ENCODE measurements at regions not wholly inside any gene's neighbourhood (a gene's known extent, or its start where the extent isn't known, plus 50 kb on each side); places are given as distances from the start of the nearest gene placed in this dataset.

DNA sequence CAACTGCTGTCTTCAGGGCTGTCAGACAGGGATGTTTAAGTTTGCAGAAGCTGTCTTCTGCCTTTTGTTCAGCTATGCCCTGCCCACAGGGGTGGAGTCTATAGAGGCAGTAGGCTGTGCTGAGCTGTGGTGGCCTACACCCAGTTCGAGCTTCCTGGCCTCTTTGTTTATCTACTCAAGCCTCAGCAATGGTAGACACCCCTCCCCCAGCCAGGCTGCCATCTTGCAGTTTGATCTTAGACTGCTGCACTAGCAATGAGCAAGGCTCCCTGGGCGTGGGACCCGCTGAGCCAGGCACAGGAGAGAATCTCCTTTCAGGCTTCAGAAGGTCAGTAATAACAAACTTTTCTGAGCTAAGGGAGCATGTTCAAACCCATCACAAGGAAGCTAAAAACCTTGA, 545.3 kb downstream of the TLE4 start:
- H3K9me3 ChIP-seq (ENCODE audit: insufficient read depth in 2 of 2, low read depth in 1 of 2, low read length in 1 of 2): no peaks in the 10 kb centered on the region
- H3K23ac ChIP-seq (ENCODE audit: insufficient read length): no peak overlapping the region
- no peak overlapping the region for H3K18ac ChIP-seq (ENCODE audit: extremely low read depth, low read length)
- 93% methylated on average over 3 of the region's 3 CpGs; no CpG with 5 or more reads in 1 of the 2 experiments for WGBS, 2 experiments (ENCODE audit: extremely low coverage in 1 of 2, insufficient coverage in 1 of 2, insufficient read length in 1 of 2, insufficient replicate concordance in 2 of 2, low coverage in 1 of 2, low lambda C conversion rate in 2 of 2, missing lambda C conversion rate in 1 of 2)
- H3K14ac ChIP-seq (ENCODE audit: insufficient read length): no peak overlapping the region
- H2BK12ac ChIP-seq (ENCODE audit: low read depth, low read length): no peak overlapping the region
- no peak overlapping the region for H3K4me3 ChIP-seq (ENCODE audit: extremely low read depth in 1 of 4, insufficient read depth in 2 of 4, low read depth in 3 of 4, low read length in 4 of 4)
- H2AFZ ChIP-seq (ENCODE audit: low read length): no peak overlapping the region
- H3K79me2 ChIP-seq (ENCODE audit: control insufficient read depth in 1 of 2, insufficient read depth in 2 of 2, low read length in 2 of 2): no peaks in the 10 kb centered on the region
- DNase-seq (ENCODE audit: low read depth in 1 of 2, low spot score in 2 of 2) (no peak), FAIRE-seq (no peak)
- no peak overlapping the region for H3K27ac ChIP-seq (ENCODE audit: low read depth, low read length)
- CTCF ChIA-PET (ENCODE audit: partially characterized antibody): no interaction called here
- H2AK5ac ChIP-seq (ENCODE audit: low read depth, low read length): no peak overlapping the region
- POLR2A ChIA-PET (ENCODE audit: partially characterized antibody): no interaction called here
- H3K23me2 ChIP-seq (ENCODE audit: low read depth, low read length): no peaks in the 10 kb centered on the region
- H2BK20ac ChIP-seq (ENCODE audit: low read length): no peak overlapping the region
- no peak overlapping the region for H4K5ac ChIP-seq (ENCODE audit: insufficient read length, low read depth, low read length)
- H3K27me3 ChIP-seq (replicated peaks in 1 of 4; ENCODE audit: control insufficient read depth in 3 of 4, extremely low read depth in 1 of 4, insufficient read depth in 3 of 4, low read length in 3 of 4): no peaks in the 10 kb centered on the region
- H4K8ac ChIP-seq (ENCODE audit: extremely low read depth, insufficient read depth, low read length): no peak overlapping the region
- H3K56ac ChIP-seq (replicated peaks; ENCODE audit: insufficient read length, low read depth, low read length): no peak overlapping the region
- no peak overlapping the region for H2BK5ac ChIP-seq (ENCODE audit: low read depth, low read length)
- no peak overlapping the region for H2BK120ac ChIP-seq (replicated peaks; ENCODE audit: low read depth, low read length)
- no peak overlapping the region for H3K4me2 ChIP-seq (ENCODE audit: insufficient read depth in 1 of 2, low read depth in 2 of 2, low read length in 2 of 2)
- no peaks in the 10 kb centered on the region for H3K36me3 ChIP-seq (ENCODE audit: control insufficient read depth in 2 of 4, insufficient read depth in 4 of 4, low read length in 3 of 4)
- H4K20me1 ChIP-seq (replicated peaks in 1 of 2; ENCODE audit: control insufficient read depth in 1 of 2, insufficient read depth in 2 of 2, low read length in 2 of 2): no peaks in the 10 kb centered on the region
- TF ChIP-seq CHD1 (IDR thresholded peaks at IDR 0.05; ENCODE audit: low read depth, low read length): no peak
- TF ChIP-seq ASH2L (IDR thresholded peaks at IDR 0.05; ENCODE audit: low read length): no peak
- no peak for TF ChIP-seq RAD21 (IDR thresholded peaks at IDR 0.05 in 1 of 2, conservative IDR thresholded peaks at IDR 0.05 in 1 of 2; ENCODE audit: low read depth in 2 of 2, low read length in 2 of 2)
- TF ChIP-seq CEBPB (IDR thresholded peaks at IDR 0.05; ENCODE audit: low read depth, low read length): no peak
- TF ChIP-seq EP300 (IDR thresholded peaks at IDR 0.05; ENCODE audit: borderline replicate concordance in 1 of 2, low read depth in 2 of 2, low read length in 2 of 2): no peak
- no peak for TF ChIP-seq CTBP2 (IDR thresholded peaks at IDR 0.05; ENCODE audit: borderline replicate concordance, insufficient read depth, insufficient read length, low read length)
- no peak for TF ChIP-seq RXRA (IDR thresholded peaks at IDR 0.05; ENCODE audit: insufficient read depth, low read depth, low read length)
- TF ChIP-seq TAF7 (optimal IDR thresholded peaks at IDR 0.05; ENCODE audit: borderline replicate concordance, low read depth, low read length): no peak
- TF ChIP-seq TAF1 (IDR thresholded peaks at IDR 0.05; ENCODE audit: low read depth, low read length): no peak
- TF ChIP-seq HDAC2 (IDR thresholded peaks at IDR 0.05; ENCODE audit: borderline replicate concordance in 1 of 2, low read depth in 2 of 2, low read length in 2 of 2): no peak
- TF ChIP-seq MAFK (IDR thresholded peaks at IDR 0.05; ENCODE audit: low read depth, low read length): no peak
- no peak for TF ChIP-seq YY1 (IDR thresholded peaks at IDR 0.05; ENCODE audit: low read depth, low read length)
- no peak for TF ChIP-seq ZNF274 (IDR thresholded peaks at IDR 0.05; ENCODE audit: borderline replicate concordance, extremely low read depth, low read length)
- no peaks in the 10 kb centered on the region for H3K4me1 ChIP-seq (replicated peaks in 1 of 4; ENCODE audit: control insufficient read depth in 3 of 4, insufficient read depth in 4 of 4, low read length in 3 of 4)
- H3K9ac ChIP-seq (replicated peaks in 1 of 4; ENCODE audit: extremely low read depth in 1 of 4, low read depth in 3 of 4, low read length in 3 of 4): no peak overlapping the region
- no peak overlapping the region for H2BK15ac ChIP-seq (ENCODE audit: low read length)
- no peak overlapping the region for H3K4ac ChIP-seq (replicated peaks; ENCODE audit: insufficient read length, low read depth, low read length)
- H4K91ac ChIP-seq (replicated peaks; ENCODE audit: insufficient read length, low read length): no peak overlapping the region
- no peaks in the 10 kb centered on the region for H3K79me1 ChIP-seq (ENCODE audit: low read depth, low read length)
